Common myeloid progenitor, CD34-positive (primary cell): ENCODE measurements at regions not wholly inside any gene's neighbourhood (a gene's known extent, or its start where the extent isn't known, plus 50 kb on each side); places are given as distances from the start of the nearest gene placed in this dataset.

Experiments used
- CTCF ChIA-PET: fragments of 350-600 bp; sonication (Branson Sonifier 250); formaldehyde crosslinking; loops from one replicate; lab custom pipeline; 2021; ENCODE audit warnings: antibody characterized with exemption; lab: Charles Lee
- POLR2A ChIA-PET: fragments of 350-600 bp; sonication (Branson Sonifier 250); formaldehyde crosslinking; loops from one replicate; lab custom pipeline; 2021; ENCODE audit warnings: antibody characterized with exemption; lab: Charles Lee
- DNase-seq, 3 donors: peaks; one replicate each; pipeline versions ENCODE4 v3.0.0 to v3.0.0-alpha.2; 2013
- H3K27ac ChIP-seq, 2 experiments: 1 replicate in 1 of 2; 2 replicates in 1 of 2; pipeline ENCODE4 v1.7.0; 2013; ENCODE audit warnings: inconsistent platforms in 2 of 2, low read length in 2 of 2, mild to moderate bottlenecking in 2 of 2, low read depth in 1 of 2, moderate library complexity in 1 of 2; ENCODE audit not compliant: severe bottlenecking in 2 of 2, insufficient read depth in 1 of 2, poor library complexity in 1 of 2
- H3K27me3 ChIP-seq, 5 experiments: replicated peaks in 2 of 5; 1 replicate in 3 of 5; 2 replicates in 2 of 5; pipeline versions ENCODE4 v1.6.1 to v1.7.0; 2013; ENCODE audit warnings: low read length in 4 of 5, mild to moderate bottlenecking in 2 of 5, moderate library complexity in 2 of 5, inconsistent platforms in 1 of 5; ENCODE audit not compliant: insufficient read depth in 5 of 5, control insufficient read depth in 4 of 5
- H3K36me3 ChIP-seq, 4 experiments: 1 replicate in 2 of 4; 2 replicates in 2 of 4; pipeline versions ENCODE4 v1.6.1 to v1.7.0; 2013; ENCODE audit warnings: low read length in 3 of 4, control low read depth in 1 of 4, mild to moderate bottlenecking in 1 of 4; ENCODE audit not compliant: control insufficient read depth in 4 of 4, insufficient read depth in 4 of 4
- H3K4me1 ChIP-seq, 4 experiments: 1 replicate in 3 of 4; 2 replicates in 1 of 4; pipeline versions ENCODE4 v1.6.1 to v1.7.1; 2013; ENCODE audit warnings: low read length in 3 of 4, mild to moderate bottlenecking in 3 of 4, control low read depth in 1 of 4, inconsistent platforms in 1 of 4, moderate library complexity in 1 of 4; ENCODE audit not compliant: control insufficient read depth in 4 of 4, insufficient read depth in 4 of 4; ENCODE audit errors: control extremely low read depth in 1 of 4
- H3K4me3 ChIP-seq, 7 experiments: 1 replicate in 4 of 7; 2 replicates in 3 of 7; pipeline versions ENCODE4 v1.5.1 to v1.7.0; 2013; ENCODE audit warnings: mild to moderate bottlenecking in 7 of 7, low read length in 6 of 7, moderate library complexity in 6 of 7, inconsistent platforms in 2 of 7, low read depth in 2 of 7, control low read depth in 1 of 7; ENCODE audit not compliant: insufficient read depth in 4 of 7, control insufficient read depth in 1 of 7; ENCODE audit errors: extremely low read depth in 1 of 7
- H3K9me3 ChIP-seq, 5 experiments: 1 replicate in 4 of 5; 2 replicates in 1 of 5; pipeline versions ENCODE4 v1.6.1 to v1.7.1; 2013; ENCODE audit warnings: low read length in 4 of 5, mild to moderate bottlenecking in 2 of 5, inconsistent platforms in 1 of 5, low read depth in 1 of 5, moderate library complexity in 1 of 5; ENCODE audit not compliant: control insufficient read depth in 4 of 5, insufficient read depth in 2 of 5; ENCODE audit errors: control extremely low read depth in 1 of 5
- WGBS: methylation state at CpG from one replicate; pipeline ENCODE4 v1.1.5; 2013; ENCODE audit not compliant: insufficient coverage; 5-methylcytosine and 5-hydroxymethylcytosine counted together

DNA sequence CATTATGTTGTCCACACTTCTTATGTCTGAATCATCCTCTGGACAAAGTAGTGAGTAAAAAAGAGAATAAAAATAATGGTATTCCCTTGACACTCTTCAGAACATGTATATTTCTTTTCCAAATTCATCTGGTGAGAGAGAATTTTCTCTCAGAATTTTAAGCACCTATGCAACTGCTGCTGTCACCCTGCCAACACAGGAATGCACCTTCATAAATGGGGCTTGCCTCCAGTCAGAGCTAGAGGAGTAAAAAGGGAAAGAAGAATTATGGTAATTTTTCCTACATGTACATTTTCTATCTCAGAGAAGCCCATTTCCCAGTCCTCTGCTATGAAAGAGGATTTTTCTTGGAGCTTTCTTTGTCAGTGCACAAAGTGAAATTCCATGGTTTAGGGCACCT, 92.2 kb upstream of the ALCAM start:
- no peak for DNase-seq
- Histone ChIP-seq H3K36me3 (no peaks in the 10 kb centered on the region), H3K4me3 (no peak overlapping the region), H3K27me3 (no peaks in the 10 kb centered on the region), H3K27ac (no peak overlapping the region), H3K9me3 (no peaks in the 10 kb centered on the region), H3K4me1 (no peaks in the 10 kb centered on the region)
- ChIA-PET POLR2A (no interaction called here), CTCF (no interaction called here)

DNA sequence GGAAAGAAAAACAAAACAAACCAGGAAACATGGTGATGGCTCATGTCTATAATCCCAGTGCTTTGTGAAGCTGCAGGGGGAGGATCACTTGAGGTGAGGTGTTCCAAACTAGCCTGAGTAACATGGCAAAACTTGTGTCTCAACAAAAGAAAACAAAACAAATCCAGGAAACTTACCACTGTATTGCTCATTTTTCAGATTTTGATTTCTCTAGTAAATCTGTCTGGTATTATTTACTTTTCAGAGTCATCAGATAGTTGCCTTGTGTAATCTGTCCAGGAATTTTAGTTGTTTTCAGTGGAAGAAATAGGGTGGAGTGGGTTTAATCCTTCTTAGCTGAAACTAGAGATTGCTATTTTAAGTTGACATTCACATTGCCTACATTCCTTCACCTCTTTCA, 91.8 kb upstream of the ALCAM start:
- Histone ChIP-seq H3K4me3 (no peak overlapping the region), H3K27me3 (no peaks in the 10 kb centered on the region), H3K4me1 (no peaks in the 10 kb centered on the region), H3K36me3 (no peaks in the 10 kb centered on the region), H3K27ac (no peak overlapping the region), H3K9me3 (no peaks in the 10 kb centered on the region)
- ChIA-PET POLR2A (no interaction called here), CTCF (no interaction called here)
- no peak for DNase-seq

DNA sequence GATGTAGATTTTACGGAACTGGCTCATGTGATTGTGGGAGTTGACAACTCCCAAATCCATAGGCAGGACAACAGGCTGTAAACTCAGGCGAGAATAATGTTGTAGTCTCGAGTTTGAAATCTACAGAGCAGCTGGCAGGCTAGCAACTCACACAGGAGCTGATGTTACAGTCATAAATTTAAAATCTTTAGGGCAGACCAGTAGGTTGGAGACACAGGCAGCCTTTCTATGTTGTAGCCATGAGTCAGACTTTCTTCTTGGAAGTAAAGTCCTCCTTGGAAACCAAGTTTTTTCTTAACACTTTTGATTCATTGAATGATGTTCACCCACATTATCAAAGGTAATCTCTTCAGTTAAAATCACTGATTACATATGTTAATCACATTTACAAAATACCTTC, 89.1 kb upstream of the ALCAM start:
- no peaks in the 10 kb centered on the region for H3K36me3 ChIP-seq
- DNase-seq = no peak
- WGBS = 95% methylated on average over 3 of the region's 3 CpGs

GRCh38 chr3:105278688-105279087, 88.0 kb upstream of the ALCAM start:
- ChIA-PET POLR2A (no interaction called here), CTCF (no interaction called here)
- DNase-seq = no peak
- H3K36me3 ChIP-seq = no peaks in the 10 kb centered on the region
- no peak overlapping the region for H3K4me3 ChIP-seq
- H3K27me3 ChIP-seq = no peaks in the 10 kb centered on the region
- no peaks in the 10 kb centered on the region for H3K4me1 ChIP-seq
- H3K9me3 ChIP-seq = no peaks in the 10 kb centered on the region
- H3K27ac ChIP-seq = no peak overlapping the region
- WGBS = no CpG with 5 or more reads among the region's 1 CpG

More for the DNA sequence above, 89.1 kb upstream of the ALCAM start:
- no peaks in the 10 kb centered on the region for H3K27me3 ChIP-seq
- CTCF ChIA-PET = no interaction called here
- no peak overlapping the region for H3K4me3 ChIP-seq
- H3K9me3 ChIP-seq = no peaks in the 10 kb centered on the region
- no peak overlapping the region for H3K27ac ChIP-seq
- POLR2A ChIA-PET = no interaction called here
- H3K4me1 ChIP-seq = no peaks in the 10 kb centered on the region

DNA sequence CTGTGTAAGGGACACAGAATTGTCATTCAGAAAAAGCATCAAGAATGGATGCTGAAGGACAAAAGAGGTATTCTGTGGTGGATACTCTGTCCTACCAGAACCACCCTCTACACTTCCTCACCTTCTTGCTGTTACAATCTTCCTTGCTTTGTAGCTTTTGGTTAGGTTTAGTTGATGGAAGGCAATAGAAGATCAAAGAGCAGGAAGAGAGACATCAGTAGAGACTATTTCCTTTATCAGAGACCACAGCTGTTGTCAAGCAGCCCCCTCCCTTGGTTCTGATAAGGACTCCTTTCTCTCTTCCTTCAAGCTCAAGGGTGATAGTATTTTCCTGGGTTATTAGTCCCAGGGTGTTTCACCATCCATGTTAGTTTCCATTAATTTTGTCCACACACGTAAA, 84.7 kb upstream of the ALCAM start:
- Histone ChIP-seq H3K4me1 (no peaks in the 10 kb centered on the region), H3K27ac (no peak overlapping the region), H3K9me3 (no peaks in the 10 kb centered on the region), H3K36me3 (no peaks in the 10 kb centered on the region), H3K4me3 (no peak overlapping the region), H3K27me3 (no peaks in the 10 kb centered on the region)
- ChIA-PET CTCF (no interaction called here), POLR2A (no interaction called here)
- no peak for DNase-seq
- WGBS = no CpG with 5 or more reads among the region's 1 CpG

- POLR2A ChIA-PET = no interaction called here
- H3K4me3 ChIP-seq = no peak overlapping the region
- no peaks in the 10 kb centered on the region for H3K9me3 ChIP-seq
- H3K4me1 ChIP-seq = no peaks in the 10 kb centered on the region
- no CpG with 5 or more reads among the region's 2 CpGs for WGBS
- no peak for DNase-seq
- CTCF ChIA-PET = no interaction called here
- no peak overlapping the region for H3K27ac ChIP-seq
- H3K36me3 ChIP-seq = no peaks in the 10 kb centered on the region
- H3K27me3 ChIP-seq = no peaks in the 10 kb centered on the region
Measured at GRCh38 chr3:105284876-105285275, 81.8 kb upstream of the ALCAM start.

DNA sequence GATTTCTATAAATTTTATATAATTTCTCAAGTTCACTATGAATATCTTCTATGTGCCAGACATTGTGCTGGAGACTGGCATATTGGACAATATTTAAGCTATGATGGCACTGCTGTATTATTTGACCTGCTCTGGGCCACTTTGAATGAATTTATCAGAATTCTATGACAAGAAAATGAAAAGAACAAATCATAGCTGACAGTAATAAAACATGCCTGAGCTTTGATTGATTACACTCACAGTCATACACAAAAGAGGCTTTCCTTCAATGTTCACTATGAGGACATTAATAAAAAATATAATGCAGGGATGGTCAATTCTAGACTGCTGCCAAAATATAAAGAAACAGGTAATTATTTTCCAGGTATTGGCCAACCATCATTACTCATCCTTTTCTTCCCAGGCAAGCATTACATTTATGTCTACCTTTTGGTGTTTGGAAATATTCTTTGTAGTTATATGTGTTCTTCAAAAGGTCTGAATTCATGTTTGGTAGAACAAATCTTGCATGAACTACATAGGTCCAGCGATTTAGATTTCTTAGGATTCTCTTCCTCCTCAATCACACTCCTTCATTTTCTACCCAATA, 81.0 kb upstream of the ALCAM start:
- Histone ChIP-seq H3K36me3 (no peaks in the 10 kb centered on the region), H3K27me3 (no peaks in the 10 kb centered on the region), H3K9me3 (no peaks in the 10 kb centered on the region), H3K4me3 (no peak overlapping the region), H3K27ac (no peak overlapping the region), H3K4me1 (no peaks in the 10 kb centered on the region)
- DNase-seq = no peak
- CTCF ChIA-PET = no interaction called here
- WGBS = no CpG with 5 or more reads among the region's 1 CpG
- POLR2A ChIA-PET = no interaction called here
